GM13977 (cell line): ENCODE measurements at regions not wholly inside any gene's neighbourhood (a gene's known extent, or its start where the extent isn't known, plus 50 kb on each side); places are given as distances from the start of the nearest gene placed in this dataset.
A peak's percentile ranks its signal among the peaks of the same experiment; 100 is the strongest.

ENCODE experiments used
- DNase-seq: peaks from one replicate; pipeline ENCODE4 v3.0.0; 2012; ENCODE audit warnings: low spot score
- CTCF ChIP-seq: IDR thresholded peaks from 2 replicates; pipeline ENCODE4 v1.5.1; 2012; ENCODE audit warnings: mild to moderate bottlenecking, control low read depth; ENCODE audit not compliant: insufficient read depth; ENCODE audit errors: extremely low read depth, missing control alignments
- in situ Hi-C: fragments of 300-500 bp; cut with MboI; formaldehyde crosslinking; loops from one replicate; pipeline ENCODE4 v1.12.0; 2022; ENCODE audit warnings: low sequenced_read_pairs, low pct_unique_long_range_greater_than_20kb, mixed read lengths, inconsistent platforms; ENCODE audit not compliant: unreplicated experiment

GRCh38 chr18:51361130-51361860, 163.8 kb upstream of the MEX3C start:
- peak; percentile 17 for DNase-seq
- TF ChIP-seq CTCF, result no peak
- in situ Hi-C loops, result no loop called here

- in situ Hi-C loops, result no loop called here
- TF ChIP-seq CTCF, result no peak
- no peak for DNase-seq
Measured at GRCh38 chr18:51363384-51363783, 165.9 kb upstream of the MEX3C start.

GRCh38 chr18:51370996-51371395, 173.5 kb upstream of the MEX3C start:
- in situ Hi-C loops, result no loop called here
- TF ChIP-seq CTCF, result no peak
- DNase-seq, result no peak

GRCh38 chr18:51371929-51372328, 174.4 kb upstream of the MEX3C start:
- in situ Hi-C loops, result no loop called here
- no peak for TF ChIP-seq CTCF
- no peak for DNase-seq

GRCh38 chr18:51382081-51382480, 184.6 kb upstream of the MEX3C start:
- no peak for DNase-seq
- TF ChIP-seq CTCF, result no peak
- in situ Hi-C loops, result loop anchor here (25.0 kb wide), 1 partner anchor 270 kb away; no protein-coding TSS in a partner anchor

- TF ChIP-seq CTCF, result no peak
- DNase-seq, result no peak
- in situ Hi-C loops, result loop anchor here (25.0 kb wide), 1 partner anchor 271 kb away; no protein-coding TSS in a partner anchor
Measured at GRCh38 chr18:51383116-51383515, 185.6 kb upstream of the MEX3C start.
